ENCODE measurements at regions not wholly inside any gene's neighbourhood (a gene's known extent, or its start where the extent isn't known, plus 50 kb on each side); places are given as distances from the start of the nearest gene placed in this dataset.

DNA sequence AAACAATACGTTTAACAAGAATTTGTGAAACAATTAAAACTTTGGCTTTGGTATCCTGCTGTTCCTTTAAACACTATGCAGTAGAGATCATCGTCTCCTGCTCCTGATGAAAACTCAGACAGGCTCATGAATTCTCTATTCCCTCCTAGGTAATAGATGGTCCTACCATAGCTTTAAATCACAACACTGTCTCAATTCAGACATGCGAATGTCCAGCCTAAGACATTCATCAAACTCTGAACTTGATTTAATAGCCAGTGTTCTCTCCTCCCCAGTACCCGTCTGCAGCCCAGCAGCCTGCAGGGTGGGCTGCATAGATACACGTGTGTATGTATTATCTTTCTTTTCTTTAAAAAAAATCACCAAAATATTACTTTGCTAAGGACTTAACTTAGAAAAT, 232.8 kb downstream of the TTLL2 start:
- intact Hi-C loops (cut with micrococcal nuclease), result no loop called here
- H3K9me3 ChIP-seq (replicated peaks; ENCODE audit: control insufficient read depth, insufficient read depth, low read depth, low read length), result no peaks in the 10 kb centered on the region
- no peaks in the 10 kb centered on the region for H3K79me2 ChIP-seq (ENCODE audit: control insufficient read depth, insufficient read depth, low read length)
- in situ Hi-C loops (cut with MboI), result no loop called here
- no peaks in the 10 kb centered on the region for H3K36me3 ChIP-seq (ENCODE audit: control insufficient read depth, insufficient read depth, low read length)
- no peak overlapping the region for H2AFZ ChIP-seq (ENCODE audit: low read depth, low read length)
- no peak overlapping the region for H3K4me2 ChIP-seq (ENCODE audit: insufficient read depth, low read length)
- no peak for ATAC-seq
- peaks cover 2 to 49% of the 10 kb centered on the region in 2 experiments; a peak in 2 of 5 replicates for H3K27me3 ChIP-seq (ENCODE audit: control insufficient read depth in 2 of 2, insufficient read depth in 2 of 2, low read length in 2 of 2)
- POLR2A ChIA-PET, result no interaction called here
- no peaks in the 10 kb centered on the region for H4K20me1 ChIP-seq (replicated peaks; ENCODE audit: control insufficient read depth, insufficient read depth, low read length)
- CTCF ChIA-PET (ENCODE audit: low intra/inter-chr PET ratio), result no interaction called here
- H3K9me1 ChIP-seq (ENCODE audit: control insufficient read depth, insufficient read depth, low read length), result no peaks in the 10 kb centered on the region
- H3K4me3 ChIP-seq, result no peak overlapping the region
- no peak overlapping the region for H3K9ac ChIP-seq (ENCODE audit: insufficient read depth in 1 of 2, low read depth in 2 of 2, low read length in 2 of 2)
- H3K4me1 ChIP-seq (replicated peaks in 1 of 2; ENCODE audit: control insufficient read depth in 2 of 2, insufficient read depth in 2 of 2, low read length in 2 of 2), result peaks cover 3 to 4% of the 10 kb centered on the region in 2 experiments; a peak in 2 of 5 replicates
- H3K27ac ChIP-seq (ENCODE audit: extremely low read depth, low read depth, low read length), result no peak overlapping the region
- 2% methylated on average over 5 of the region's 5 CpGs for WGBS (ENCODE audit: insufficient coverage, low coverage, missing lambda C conversion rate)
- FAIRE-seq, result no peak
- DNase-seq (ENCODE audit: extremely low read depth in 1 of 4, low spot score in 3 of 4), result no peak
- BruUV-seq (replicated peaks), result no TSS peak
- no peak for TF ChIP-seq KDM1A (IDR thresholded peaks at IDR 0.05)
- no peak for TF ChIP-seq STAG1 (CRISPR knock-in tag; IDR thresholded peaks at IDR 0.05; ENCODE audit: borderline replicate concordance)
- TF ChIP-seq, protein P1, sequence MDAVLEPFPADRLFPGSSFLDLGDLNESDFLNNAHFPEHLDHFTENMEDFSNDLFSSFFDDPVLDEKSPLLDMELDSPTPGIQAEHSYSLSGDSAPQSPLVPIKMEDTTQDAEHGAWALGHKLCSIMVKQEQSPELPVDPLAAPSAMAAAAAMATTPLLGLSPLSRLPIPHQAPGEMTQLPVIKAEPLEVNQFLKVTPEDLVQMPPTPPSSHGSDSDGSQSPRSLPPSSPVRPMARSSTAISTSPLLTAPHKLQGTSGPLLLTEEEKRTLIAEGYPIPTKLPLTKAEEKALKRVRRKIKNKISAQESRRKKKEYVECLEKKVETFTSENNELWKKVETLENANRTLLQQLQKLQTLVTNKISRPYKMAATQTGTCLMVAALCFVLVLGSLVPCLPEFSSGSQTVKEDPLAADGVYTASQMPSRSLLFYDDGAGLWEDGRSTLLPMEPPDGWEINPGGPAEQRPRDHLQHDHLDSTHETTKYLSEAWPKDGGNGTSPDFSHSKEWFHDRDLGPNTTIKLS (IDR thresholded peaks at IDR 0.05; ENCODE audit: borderline replicate concordance, low read depth), result no peak
- TF ChIP-seq, protein P2, sequence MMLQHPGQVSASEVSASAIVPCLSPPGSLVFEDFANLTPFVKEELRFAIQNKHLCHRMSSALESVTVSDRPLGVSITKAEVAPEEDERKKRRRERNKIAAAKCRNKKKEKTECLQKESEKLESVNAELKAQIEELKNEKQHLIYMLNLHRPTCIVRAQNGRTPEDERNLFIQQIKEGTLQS (IDR thresholded peaks at IDR 0.05), result no peak
- TF ChIP-seq, protein P2 (CRISPR knock-in tag; conservative IDR thresholded peaks at IDR 0.05), result no peak
- no peak for TF ChIP-seq MYBL2 (IDR thresholded peaks at IDR 0.05; ENCODE audit: low read depth)
- no peak for TF ChIP-seq MYBL2 (CRISPR knock-in tag; IDR thresholded peaks at IDR 0.05; ENCODE audit: borderline replicate concordance)
- no peak for TF ChIP-seq CBX8 (IDR thresholded peaks at IDR 0.05; ENCODE audit: borderline replicate concordance, extremely low read depth, low read depth, low read length, poor library complexity, severe bottlenecking)
- TF ChIP-seq SREBF2 (CRISPR knock-in tag; IDR thresholded peaks at IDR 0.05), result no peak
- no peak for TF ChIP-seq ZNF12 (CRISPR knock-in tag; IDR thresholded peaks at IDR 0.05)
- TF ChIP-seq, protein P3, sequence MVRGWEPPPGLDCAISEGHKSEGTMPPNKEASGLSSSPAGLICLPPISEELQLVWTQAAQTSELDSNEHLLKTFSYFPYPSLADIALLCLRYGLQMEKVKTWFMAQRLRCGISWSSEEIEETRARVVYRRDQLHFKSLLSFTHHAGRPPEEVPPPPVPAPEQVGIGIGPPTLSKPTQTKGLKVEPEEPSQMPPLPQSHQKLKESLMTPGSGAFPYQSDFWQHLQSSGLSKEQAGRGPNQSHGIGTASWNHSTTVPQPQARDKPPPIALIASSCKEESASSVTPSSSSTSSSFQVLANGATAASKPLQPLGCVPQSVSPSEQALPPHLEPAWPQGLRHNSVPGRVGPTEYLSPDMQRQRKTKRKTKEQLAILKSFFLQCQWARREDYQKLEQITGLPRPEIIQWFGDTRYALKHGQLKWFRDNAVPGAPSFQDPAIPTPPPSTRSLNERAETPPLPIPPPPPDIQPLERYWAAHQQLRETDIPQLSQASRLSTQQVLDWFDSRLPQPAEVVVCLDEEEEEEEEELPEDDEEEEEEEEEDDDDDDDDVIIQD (CRISPR knock-in tag; IDR thresholded peaks at IDR 0.05), result no peak
- no peak for TF ChIP-seq MAFF (IDR thresholded peaks at IDR 0.05; ENCODE audit: low read length)
- TF ChIP-seq, protein P4, sequence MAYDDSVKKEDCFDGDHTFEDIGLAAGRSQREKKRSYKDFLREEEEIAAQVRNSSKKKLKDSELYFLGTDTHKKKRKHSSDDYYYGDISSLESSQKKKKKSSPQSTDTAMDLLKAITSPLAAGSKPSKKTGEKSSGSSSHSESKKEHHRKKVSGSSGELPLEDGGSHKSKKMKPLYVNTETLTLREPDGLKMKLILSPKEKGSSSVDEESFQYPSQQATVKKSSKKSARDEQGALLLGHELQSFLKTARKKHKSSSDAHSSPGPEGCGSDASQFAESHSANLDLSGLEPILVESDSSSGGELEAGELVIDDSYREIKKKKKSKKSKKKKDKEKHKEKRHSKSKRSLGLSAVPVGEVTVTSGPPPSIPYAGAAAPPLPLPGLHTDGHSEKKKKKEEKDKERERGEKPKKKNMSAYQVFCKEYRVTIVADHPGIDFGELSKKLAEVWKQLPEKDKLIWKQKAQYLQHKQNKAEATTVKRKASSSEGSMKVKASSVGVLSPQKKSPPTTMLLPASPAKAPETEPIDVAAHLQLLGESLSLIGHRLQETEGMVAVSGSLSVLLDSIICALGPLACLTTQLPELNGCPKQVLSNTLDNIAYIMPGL (CRISPR knock-in tag; IDR thresholded peaks at IDR 0.05), result no peak
- TF ChIP-seq, protein P5, sequence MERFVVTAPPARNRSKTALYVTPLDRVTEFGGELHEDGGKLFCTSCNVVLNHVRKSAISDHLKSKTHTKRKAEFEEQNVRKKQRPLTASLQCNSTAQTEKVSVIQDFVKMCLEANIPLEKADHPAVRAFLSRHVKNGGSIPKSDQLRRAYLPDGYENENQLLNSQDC (CRISPR knock-in tag; IDR thresholded peaks at IDR 0.05), result no peak
- TF ChIP-seq RBM15 (IDR thresholded peaks at IDR 0.05; ENCODE audit: insufficient read depth, low read length), result no peak
- TF ChIP-seq FOSL1 (tag; conservative IDR thresholded peaks at IDR 0.05), result no peak
- no peak for TF ChIP-seq ZNF444 (CRISPR knock-in tag; IDR thresholded peaks at IDR 0.05)
- no peak for TF ChIP-seq ZC3H4 (CRISPR knock-in tag; IDR thresholded peaks at IDR 0.05; ENCODE audit: borderline replicate concordance)
- no peak for TF ChIP-seq ZSCAN32 (CRISPR knock-in tag; IDR thresholded peaks at IDR 0.05)
